ENCODE measurements at regions not wholly inside any gene's neighbourhood (a gene's known extent, or its start where the extent isn't known, plus 50 kb on each side); places are given as distances from the start of the nearest gene placed in this dataset.

GRCh38 chr10:43997330-43997729 lies 348.6 kb upstream of the ZNF32 start:
- TF ChIP-seq SIN3A (IDR thresholded peaks at IDR 0.05; ENCODE audit: borderline replicate concordance, insufficient read depth, low read length) (no peak), POLR2AphosphoS5 (IDR thresholded peaks at IDR 0.05; ENCODE audit: low read depth, low read length) (no peak), TAF1 (IDR thresholded peaks at IDR 0.05; ENCODE audit: borderline replicate concordance, insufficient read depth, low read length) (no peak)
- TF ChIP-seq, protein P1, sequence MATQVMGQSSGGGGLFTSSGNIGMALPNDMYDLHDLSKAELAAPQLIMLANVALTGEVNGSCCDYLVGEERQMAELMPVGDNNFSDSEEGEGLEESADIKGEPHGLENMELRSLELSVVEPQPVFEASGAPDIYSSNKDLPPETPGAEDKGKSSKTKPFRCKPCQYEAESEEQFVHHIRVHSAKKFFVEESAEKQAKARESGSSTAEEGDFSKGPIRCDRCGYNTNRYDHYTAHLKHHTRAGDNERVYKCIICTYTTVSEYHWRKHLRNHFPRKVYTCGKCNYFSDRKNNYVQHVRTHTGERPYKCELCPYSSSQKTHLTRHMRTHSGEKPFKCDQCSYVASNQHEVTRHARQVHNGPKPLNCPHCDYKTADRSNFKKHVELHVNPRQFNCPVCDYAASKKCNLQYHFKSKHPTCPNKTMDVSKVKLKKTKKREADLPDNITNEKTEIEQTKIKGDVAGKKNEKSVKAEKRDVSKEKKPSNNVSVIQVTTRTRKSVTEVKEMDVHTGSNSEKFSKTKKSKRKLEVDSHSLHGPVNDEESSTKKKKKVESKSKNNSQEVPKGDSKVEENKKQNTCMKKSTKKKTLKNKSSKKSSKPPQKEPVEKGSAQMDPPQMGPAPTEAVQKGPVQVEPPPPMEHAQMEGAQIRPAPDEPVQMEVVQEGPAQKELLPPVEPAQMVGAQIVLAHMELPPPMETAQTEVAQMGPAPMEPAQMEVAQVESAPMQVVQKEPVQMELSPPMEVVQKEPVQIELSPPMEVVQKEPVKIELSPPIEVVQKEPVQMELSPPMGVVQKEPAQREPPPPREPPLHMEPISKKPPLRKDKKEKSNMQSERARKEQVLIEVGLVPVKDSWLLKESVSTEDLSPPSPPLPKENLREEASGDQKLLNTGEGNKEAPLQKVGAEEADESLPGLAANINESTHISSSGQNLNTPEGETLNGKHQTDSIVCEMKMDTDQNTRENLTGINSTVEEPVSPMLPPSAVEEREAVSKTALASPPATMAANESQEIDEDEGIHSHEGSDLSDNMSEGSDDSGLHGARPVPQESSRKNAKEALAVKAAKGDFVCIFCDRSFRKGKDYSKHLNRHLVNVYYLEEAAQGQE (IDR thresholded peaks at IDR 0.05; ENCODE audit: insufficient read depth in 1 of 2, low read depth in 2 of 2, low read length in 2 of 2), result no peak
